Ramos (cell line): ENCODE measurements at regions not wholly inside any gene's neighbourhood (a gene's known extent, or its start where the extent isn't known, plus 50 kb on each side); places are given as distances from the start of the nearest gene placed in this dataset.

Experiments
- in situ Hi-C: fragments of 300-500 bp; cut with MboI; formaldehyde crosslinking; loops from one replicate; pipeline ENCODE4 v1.14.3; 2022; ENCODE audit warnings: low sequenced_read_pairs; ENCODE audit not compliant: unreplicated experiment

- in situ Hi-C loops, result no loop called here
Observed at GRCh38 chr16:73725156-73725555, 571.5 kb upstream of the PSMD7 start.

GRCh38 chr16:73724503-73724902, 572.1 kb upstream of the PSMD7 start:
- in situ Hi-C loops, result no loop called here

- in situ Hi-C loops, result no loop called here
Observed at GRCh38 chr16:73717266-73717974, 579.2 kb upstream of the PSMD7 start.

GRCh38 chr16:73714976-73715375, 581.6 kb upstream of the PSMD7 start:
- in situ Hi-C loops, result no loop called here

- in situ Hi-C loops, result no loop called here
Observed at GRCh38 chr16:73713778-73714495, 582.7 kb upstream of the PSMD7 start.

GRCh38 chr16:73713251-73713650, 583.4 kb upstream of the PSMD7 start:
- in situ Hi-C loops, result no loop called here

GRCh38 chr16:73711406-73712080, 585.1 kb upstream of the PSMD7 start:
- in situ Hi-C loops, result no loop called here

GRCh38 chr16:73710526-73710925, 586.1 kb upstream of the PSMD7 start:
- in situ Hi-C loops, result no loop called here

GRCh38 chr16:73707863-73708262, 588.8 kb upstream of the PSMD7 start:
- in situ Hi-C loops, result no loop called here

- in situ Hi-C loops, result no loop called here
Observed at GRCh38 chr16:73703891-73704290, 592.7 kb upstream of the PSMD7 start.

GRCh38 chr16:73697336-73697735, 599.3 kb upstream of the PSMD7 start:
- in situ Hi-C loops, result no loop called here

GRCh38 chr16:73692861-73693260, 603.8 kb upstream of the PSMD7 start:
- in situ Hi-C loops, result no loop called here

GRCh38 chr16:73683804-73684203, 612.8 kb upstream of the PSMD7 start:
- in situ Hi-C loops, result no loop called here

- in situ Hi-C loops, result no loop called here
Observed at GRCh38 chr16:73672135-73672534, 624.2 kb upstream of the ZFHX3 start.

GRCh38 chr16:73670836-73671820, 623.2 kb upstream of the ZFHX3 start:
- in situ Hi-C loops, result no loop called here

- in situ Hi-C loops, result no loop called here
Observed at GRCh38 chr16:73669535-73670274, 621.8 kb upstream of the ZFHX3 start.

- in situ Hi-C loops, result no loop called here
Observed at GRCh38 chr16:73663720-73664119, 615.8 kb upstream of the ZFHX3 start.

GRCh38 chr16:73636196-73636595, 588.3 kb upstream of the ZFHX3 start:
- in situ Hi-C loops, result no loop called here

GRCh38 chr16:73629011-73629410, 581.1 kb upstream of the ZFHX3 start:
- in situ Hi-C loops, result no loop called here

- in situ Hi-C loops, result no loop called here
Observed at GRCh38 chr16:73617738-73618137, 569.8 kb upstream of the ZFHX3 start.
